Hepatocyte (in vitro differentiated cells): ENCODE measurements at regions not wholly inside any gene's neighbourhood (a gene's known extent, or its start where the extent isn't known, plus 50 kb on each side); places are given as distances from the start of the nearest gene placed in this dataset.
"Not testable (repeated sequence)": the region's sequence is repeated elsewhere in the genome, so short reads cannot be mapped to it uniquely, and the experiment has no call there.

Experiments used
- DNase-seq: peaks from one replicate; pipeline ENCODE4 v3.0.0-alpha.2; 2016; ENCODE audit warnings: low spot score
- H2AFZ ChIP-seq: fragments of 200-600 bp; sonication (generic); 2 replicates; pipeline ENCODE4 v1.6.0; 2016; ENCODE audit warnings: antibody characterized with exemption, mild to moderate bottlenecking
- H3K27ac ChIP-seq: fragments of 200-600 bp; sonication (generic); 2 replicates; pipeline ENCODE4 v1.5.1; 2016; ENCODE audit warnings: mild to moderate bottlenecking
- H3K27me3 ChIP-seq: fragments of 200-600 bp; sonication (generic); 2 replicates; pipeline ENCODE4 v1.6.1; 2016
- H3K36me3 ChIP-seq: fragments of 200-600 bp; sonication (generic); replicated peaks from 2 replicates; pipeline ENCODE4 v1.5.1; 2016; ENCODE audit warnings: low read depth; ENCODE audit not compliant: insufficient read depth
- H3K4me1 ChIP-seq: fragments of 200-600 bp; sonication (generic); 2 replicates; pipeline ENCODE4 v1.5.1; 2016; ENCODE audit warnings: mild to moderate bottlenecking, moderate library complexity; ENCODE audit not compliant: insufficient read depth
- H3K4me2 ChIP-seq: fragments of 200-600 bp; sonication (generic); 2 replicates; pipeline ENCODE4 v1.6.0; 2016
- H3K4me3 ChIP-seq: fragments of 200-600 bp; sonication (generic); 2 replicates; pipeline ENCODE4 v1.5.1; 2016; ENCODE audit warnings: mild to moderate bottlenecking
- H3K79me2 ChIP-seq: fragments of 200-600 bp; sonication (generic); 2 replicates; pipeline ENCODE4 v1.6.0; 2017; ENCODE audit warnings: mild to moderate bottlenecking
- H3K9me2 ChIP-seq: fragments of 200-600 bp; sonication (generic); replicated peaks from 2 replicates; pipeline ENCODE4 v1.6.0; 2017; ENCODE audit warnings: mild to moderate bottlenecking; ENCODE audit not compliant: insufficient read depth
- H3K9me3 ChIP-seq: fragments of 200-600 bp; sonication (generic); 2 replicates; pipeline ENCODE4 v1.5.1; 2016; ENCODE audit warnings: low read depth, mild to moderate bottlenecking
- H4K20me1 ChIP-seq: fragments of 200-600 bp; sonication (generic); 2 replicates; pipeline ENCODE4 v1.6.0; 2016; ENCODE audit warnings: mild to moderate bottlenecking; ENCODE audit not compliant: insufficient read depth, poor library complexity, severe bottlenecking
- CTCF ChIP-seq: fragments of 200-600 bp; sonication (generic); IDR thresholded peaks from 2 replicates; pipeline ENCODE4 v1.5.1; 2016; ENCODE audit warnings: antibody characterized with exemption, mild to moderate bottlenecking; ENCODE audit not compliant: poor library complexity
- EZH2 ChIP-seq: fragments of 200-600 bp; sonication (generic); IDR thresholded peaks from 2 replicates; pipeline ENCODE4 v1.6.1; 2016; ENCODE audit warnings: antibody characterized with exemption, mild to moderate bottlenecking, borderline replicate concordance
- EZH2phosphoT487 ChIP-seq: fragments of 200-600 bp; sonication (generic); IDR thresholded peaks from one replicate; pipeline ENCODE4 v1.6.1; 2018; ENCODE audit warnings: antibody characterized with exemption, mild to moderate bottlenecking, low read depth, moderate library complexity; ENCODE audit not compliant: unreplicated experiment, severe bottlenecking
- WGBS: methylation state at CpG from one replicate; pipeline ENCODE4 v1.1.6; 2016; ENCODE audit warnings: low lambda C conversion rate; ENCODE audit errors: missing lambda C conversion rate; 5-methylcytosine and 5-hydroxymethylcytosine counted together

GRCh38 chr6:112524071-112524470 is 176.9 kb downstream of the RFPL4B start:
- H4K20me1 ChIP-seq = no peaks in the 10 kb centered on the region
- no peak for DNase-seq
- H3K4me1 ChIP-seq = no peaks in the 10 kb centered on the region
- H3K9me2 ChIP-seq = no peaks in the 10 kb centered on the region
- no peak overlapping the region for H3K27ac ChIP-seq
- WGBS = 79% methylated on average over 2 of the region's 2 CpGs
- H3K79me2 ChIP-seq = no peaks in the 10 kb centered on the region
- no peaks in the 10 kb centered on the region for H3K36me3 ChIP-seq
- H3K4me3 ChIP-seq = no peak overlapping the region
- no peak overlapping the region for H2AFZ ChIP-seq
- H3K27me3 ChIP-seq = no peaks in the 10 kb centered on the region
- TF ChIP-seq EZH2 = no peak
- no peak for TF ChIP-seq CTCF
- no peak for TF ChIP-seq EZH2phosphoT487
- H3K4me2 ChIP-seq = no peak overlapping the region
- H3K9me3 ChIP-seq = no peaks in the 10 kb centered on the region

- no peaks in the 10 kb centered on the region for H4K20me1 ChIP-seq
- no peaks in the 10 kb centered on the region for H3K36me3 ChIP-seq
- H3K4me2 ChIP-seq = no peak overlapping the region
- 88% methylated on average over 1 of the region's 1 CpG for WGBS
- H2AFZ ChIP-seq = no peak overlapping the region
- H3K9me2 ChIP-seq = no peaks in the 10 kb centered on the region
- H3K4me3 ChIP-seq = no peak overlapping the region
- H3K27ac ChIP-seq = no peak overlapping the region
- H3K79me2 ChIP-seq = no peaks in the 10 kb centered on the region
- no peaks in the 10 kb centered on the region for H3K9me3 ChIP-seq
- DNase-seq = no peak
- H3K27me3 ChIP-seq = no peaks in the 10 kb centered on the region
- TF ChIP-seq EZH2phosphoT487 = no peak
- H3K4me1 ChIP-seq = no peaks in the 10 kb centered on the region
These were observed 178.6 kb downstream of the RFPL4B start for GRCh38 chr6:112525749-112526148.

GRCh38 chr6:112526594-112526993 is 179.5 kb downstream of the RFPL4B start:
- 91% methylated on average over 6 of the region's 6 CpGs for WGBS
- DNase-seq = no peak
- Histone ChIP-seq H3K27ac (no peak overlapping the region), H3K4me3 (no peak overlapping the region), H3K4me2 (no peak overlapping the region), H3K79me2 (no peaks in the 10 kb centered on the region), H2AFZ (no peak overlapping the region), H3K9me3 (no peaks in the 10 kb centered on the region), H3K36me3 (no peaks in the 10 kb centered on the region), H3K9me2 (no peaks in the 10 kb centered on the region), H3K27me3 (no peaks in the 10 kb centered on the region), H3K4me1 (no peaks in the 10 kb centered on the region), H4K20me1 (no peaks in the 10 kb centered on the region)
- TF ChIP-seq CTCF (no peak), EZH2phosphoT487 (no peak), EZH2 (no peak)

- H3K27me3 ChIP-seq, H3K4me1 ChIP-seq, H4K20me1 ChIP-seq, H3K27ac ChIP-seq, H3K9me2 ChIP-seq, H3K36me3 ChIP-seq, H2AFZ ChIP-seq, H3K4me2 ChIP-seq, H3K9me3 ChIP-seq, H3K79me2 ChIP-seq, DNase-seq, H3K4me3 ChIP-seq: not testable (repeated sequence)
- WGBS = 98% methylated on average over 10 of the region's 29 CpGs
These were observed 181.2 kb downstream of the RFPL4B start for GRCh38 chr6:112528306-112528705.

- Histone ChIP-seq H3K79me2 (no peaks in the 10 kb centered on the region), H3K27ac (no peak overlapping the region), H4K20me1 (no peaks in the 10 kb centered on the region), H3K4me3 (no peak overlapping the region), H3K9me2 (no peaks in the 10 kb centered on the region), H2AFZ (no peak overlapping the region), H3K36me3 (no peaks in the 10 kb centered on the region), H3K4me1 (no peaks in the 10 kb centered on the region), H3K4me2 (no peak overlapping the region), H3K9me3 (no peaks in the 10 kb centered on the region), H3K27me3 (no peaks in the 10 kb centered on the region)
- DNase-seq = no peak
- TF ChIP-seq EZH2phosphoT487 (no peak), EZH2 (no peak), CTCF (no peak)
- 89% methylated on average over 2 of the region's 2 CpGs for WGBS
These were observed 188.7 kb downstream of the RFPL4B start for GRCh38 chr6:112535816-112536215.
